Choroid plexus epithelial cell (primary cell): ENCODE measurements at regions not wholly inside any gene's neighbourhood (a gene's known extent, or its start where the extent isn't known, plus 50 kb on each side); places are given as distances from the start of the nearest gene placed in this dataset.
A peak's percentile ranks its signal among the peaks of the same experiment; 100 is the strongest.

Source experiments
- DNase-seq: peaks from one replicate; pipeline ENCODE4 v3.0.0-alpha.2; 2010; ENCODE audit warnings: low read depth
- H3K4me3 ChIP-seq: 2 replicates; pipeline ENCODE4 v1.5.1; 2011; ENCODE audit warnings: low read depth, mild to moderate bottlenecking, control low read depth, low read length, moderate library complexity
- CTCF ChIP-seq: conservative IDR thresholded peaks from 2 replicates; pipeline ENCODE4 v1.5.1; 2011; ENCODE audit warnings: low read depth, mild to moderate bottlenecking, control low read depth, inconsistent platforms, low read length, moderate library complexity

- DNase-seq: no peak
- no peak overlapping the region for H3K4me3 ChIP-seq
- no peak for TF ChIP-seq CTCF
Measured at GRCh38 chr12:126773491-126773890, 1493.5 kb upstream of the TMEM132C start.

- H3K4me3 ChIP-seq: no peak overlapping the region
- DNase-seq: no peak
- TF ChIP-seq CTCF: no peak
Measured at GRCh38 chr12:126776026-126776655, 1490.8 kb upstream of the TMEM132C start.

- no peak for TF ChIP-seq CTCF
- no peak overlapping the region for H3K4me3 ChIP-seq
- no peak for DNase-seq
Measured at GRCh38 chr12:126780343-126780742, 1486.6 kb upstream of the TMEM132C start.

GRCh38 chr12:126781593-126781992 is 1485.4 kb upstream of the TMEM132C start:
- no peak for DNase-seq
- H3K4me3 ChIP-seq: no peak overlapping the region
- TF ChIP-seq CTCF: no peak

GRCh38 chr12:126782083-126782482 is 1484.9 kb upstream of the TMEM132C start:
- no peak for TF ChIP-seq CTCF
- H3K4me3 ChIP-seq: no peak overlapping the region
- no peak for DNase-seq

- no peak overlapping the region for H3K4me3 ChIP-seq
- peak; percentile 14 for DNase-seq
- TF ChIP-seq CTCF: peak; percentile 36
Measured at GRCh38 chr12:126784328-126784921, 1482.5 kb upstream of the TMEM132C start.

GRCh38 chr12:126789963-126790362 is 1477.0 kb upstream of the TMEM132C start:
- no peak overlapping the region for H3K4me3 ChIP-seq
- TF ChIP-seq CTCF: no peak
- no peak for DNase-seq
